Omental fat pad (tissue), 3 donors: ENCODE measurements at regions not wholly inside any gene's neighbourhood (a gene's known extent, or its start where the extent isn't known, plus 50 kb on each side); places are given as distances from the start of the nearest gene placed in this dataset.
A peak's percentile ranks its signal among the peaks of the same experiment; 100 is the strongest.
"Not testable (repeated sequence)": the region's sequence is repeated elsewhere in the genome, so short reads cannot be mapped to it uniquely, and the experiment has no call there.

Experiments used
- ATAC-seq: fragments of 150-250 bp; one replicate; pipeline ENCODE4 v1.9.1; 2016; ENCODE audit warnings: mild to moderate bottlenecking, moderate library complexity; ENCODE audit not compliant: low FRiP score
- DNase-seq: peaks from one replicate; pipeline ENCODE4 v3.0.0-alpha.2; 2019; ENCODE audit warnings: low spot score
- CTCF ChIP-seq, 3 donors: fragments of 450-650 bp; IDR thresholded peaks; one replicate each; pipeline ENCODE4 v1.5.1; 2016 to 2017; ENCODE audit warnings: antibody characterized with exemption in 3 of 3, mild to moderate bottlenecking in 3 of 3, moderate library complexity in 2 of 3

GRCh38 chr10:25745976-25746375 is 188.1 kb upstream of the MYO3A start:
- ATAC-seq (no peak), DNase-seq (no peak)
- TF ChIP-seq CTCF (IDR thresholded peaks at IDR 0.05), result no peak

DNA sequence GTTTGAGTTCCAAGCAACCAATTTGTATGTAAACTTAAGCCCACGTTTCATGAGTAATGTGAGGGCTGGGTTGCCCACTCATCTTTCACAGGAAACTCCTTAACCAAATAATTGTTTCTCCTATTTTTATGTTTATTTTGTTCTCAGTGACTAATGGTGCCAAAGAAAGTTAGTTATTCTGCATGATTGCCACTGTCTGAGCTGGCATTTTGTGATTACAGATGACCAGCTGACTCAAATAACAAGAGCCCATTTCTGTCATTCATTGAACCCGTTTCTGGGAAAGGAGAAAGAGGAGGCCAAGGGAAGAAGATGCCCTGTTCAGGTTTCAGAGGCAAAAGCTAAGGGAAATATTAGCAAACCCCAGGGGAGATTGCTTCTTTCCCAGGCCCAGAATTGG is 186.9 kb upstream of the MYO3A start:
- no peak for DNase-seq
- TF ChIP-seq CTCF (IDR thresholded peaks at IDR 0.05), result no peak
- ATAC-seq, result no peak

DNA sequence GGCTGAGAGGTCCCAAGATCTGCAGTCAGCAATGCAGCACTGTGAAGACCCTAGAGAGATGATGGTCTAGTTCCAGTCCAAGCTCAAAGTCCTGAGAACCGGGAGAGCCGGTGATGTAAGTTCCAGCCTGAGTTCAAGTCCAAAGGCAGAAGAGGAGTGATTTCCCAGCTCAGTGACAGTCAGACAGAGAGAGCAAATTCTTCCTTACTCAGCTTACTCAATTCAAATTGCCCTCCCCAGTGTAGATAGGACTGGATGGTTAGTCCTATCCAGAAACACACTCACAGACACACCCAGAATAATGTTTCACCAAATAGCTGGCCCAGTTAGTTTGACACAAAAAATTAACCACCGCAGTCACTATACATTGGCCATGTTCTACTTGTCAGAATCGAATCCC is 185.5 kb upstream of the MYO3A start:
- DNase-seq (no peak), ATAC-seq (no peak)
- no peak for TF ChIP-seq CTCF (IDR thresholded peaks at IDR 0.05)

DNA sequence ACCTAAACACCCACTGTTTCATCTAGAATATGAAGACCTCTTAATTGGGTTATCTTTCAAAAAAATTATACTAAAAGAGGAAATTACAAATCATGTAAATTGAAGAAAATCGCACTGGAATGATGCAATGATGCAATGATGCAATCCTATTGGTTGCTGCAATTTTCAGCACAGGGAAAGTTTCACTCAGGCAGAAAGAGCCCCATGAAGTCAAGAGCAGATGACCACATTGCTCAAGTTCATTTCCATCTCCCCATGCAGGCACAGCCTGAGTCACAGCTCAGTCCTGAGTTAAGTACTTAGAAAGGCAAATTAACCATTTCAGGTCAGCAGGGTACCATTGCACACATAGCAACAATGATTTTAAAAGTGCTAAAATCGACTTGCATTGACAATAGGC is 180.3 kb upstream of the MYO3A start:
- no peak for TF ChIP-seq CTCF (IDR thresholded peaks at IDR 0.05)
- ATAC-seq (peak; percentile 59), DNase-seq (no peak)

GRCh38 chr10:25755874-25756273 is 178.2 kb upstream of the MYO3A start:
- DNase-seq, ATAC-seq: not testable (repeated sequence)

DNA sequence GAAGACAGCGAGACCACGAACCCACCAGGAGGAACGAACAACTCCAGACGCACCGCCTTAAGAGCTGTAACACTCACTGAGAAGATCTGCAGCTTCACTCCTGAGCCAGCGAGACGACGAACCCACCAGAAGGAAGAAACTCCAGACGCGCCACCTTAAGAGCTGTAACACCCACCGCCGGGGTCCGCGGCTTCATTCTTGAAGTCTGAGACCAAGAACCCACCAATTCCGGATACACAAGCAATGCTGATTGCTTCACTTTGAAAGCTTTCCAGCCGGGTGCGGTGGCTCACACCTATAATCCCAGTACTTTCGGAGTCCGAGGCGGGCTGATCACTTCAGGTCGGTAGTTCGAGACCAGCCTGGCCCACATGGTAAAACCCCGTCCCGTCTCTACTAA is 177.2 kb upstream of the MYO3A start:
- no peak for TF ChIP-seq CTCF (IDR thresholded peaks at IDR 0.05)
- DNase-seq, result no peak
- no peak for ATAC-seq

- DNase-seq (no peak), ATAC-seq (no peak)
- TF ChIP-seq CTCF (IDR thresholded peaks at IDR 0.05), result no peak
Measured at GRCh38 chr10:25758041-25758457, 176.0 kb upstream of the MYO3A start.

- no peak for TF ChIP-seq CTCF (IDR thresholded peaks at IDR 0.05)
- ATAC-seq (no peak), DNase-seq (no peak)
Measured at GRCh38 chr10:25758511-25758910, 175.5 kb upstream of the MYO3A start.
